ENCODE measurements at regions not wholly inside any gene's neighbourhood (a gene's known extent, or its start where the extent isn't known, plus 50 kb on each side); places are given as distances from the start of the nearest gene placed in this dataset.

- DNase-seq = no peak
- WGBS, 2 experiments (ENCODE audit: low coverage in 1 of 2, low lambda C conversion rate in 2 of 2, missing lambda C conversion rate in 2 of 2) = 70 to 74% methylated on average over 4 of the region's 4 CpGs
- H3K79me2 ChIP-seq (ENCODE audit: insufficient read depth) = no peaks in the 10 kb centered on the region
- H3K4me1 ChIP-seq (ENCODE audit: insufficient read depth) = no peaks in the 10 kb centered on the region
- H3K27ac ChIP-seq = no peak overlapping the region
- no peak overlapping the region for H3K4me2 ChIP-seq (ENCODE audit: unreplicated experiment)
- H3K9ac ChIP-seq = no peak overlapping the region
- no peaks in the 10 kb centered on the region for H4K20me1 ChIP-seq (ENCODE audit: insufficient read depth)
- no peaks in the 10 kb centered on the region for H3F3A ChIP-seq (ENCODE audit: insufficient read depth)
- H3K36me3 ChIP-seq (ENCODE audit: low read depth) = no peaks in the 10 kb centered on the region
- H2AFZ ChIP-seq = no peak overlapping the region
- in situ Hi-C loops (cut with MboI) = no loop called here
- TF ChIP-seq EZH2phosphoT487 (IDR thresholded peaks at IDR 0.05; ENCODE audit: insufficient read depth, low read depth) (no peak), EZH2 (IDR thresholded peaks at IDR 0.05; ENCODE audit: insufficient read depth, poor library complexity, severe bottlenecking) (no peak)
- H3K9me3 ChIP-seq (ENCODE audit: low read depth) = no peaks in the 10 kb centered on the region
- no peaks in the 10 kb centered on the region for H3K9me2 ChIP-seq (ENCODE audit: insufficient read depth)
- no peak overlapping the region for H3K4me3 ChIP-seq
- H3K27me3 ChIP-seq (replicated peaks; ENCODE audit: insufficient read depth) = no peaks in the 10 kb centered on the region
These were observed 220.8 kb upstream of the NRIP1 start for GRCh38 chr21:15285556-15285955.

GRCh38 chr21:15289246-15289645 is 224.4 kb upstream of the NRIP1 start:
- Histone ChIP-seq H3K9me3 (ENCODE audit: low read depth) (no peaks in the 10 kb centered on the region), H3F3A (ENCODE audit: insufficient read depth) (peaks cover 12% of the 10 kb centered on the region), H3K9ac (no peak overlapping the region), H3K27ac (no peak overlapping the region), H3K4me3 (no peak overlapping the region), H3K79me2 (ENCODE audit: insufficient read depth) (no peaks in the 10 kb centered on the region), H2AFZ (no peak overlapping the region), H3K4me2 (ENCODE audit: unreplicated experiment) (no peak overlapping the region), H3K9me2 (ENCODE audit: insufficient read depth) (peaks cover under 1% of the 10 kb centered on the region; the same call in 1 of the 2 replicates), H4K20me1 (ENCODE audit: insufficient read depth) (no peaks in the 10 kb centered on the region), H3K27me3 (replicated peaks; ENCODE audit: insufficient read depth) (no peaks in the 10 kb centered on the region), H3K36me3 (ENCODE audit: low read depth) (no peaks in the 10 kb centered on the region), H3K4me1 (ENCODE audit: insufficient read depth) (peaks cover 15% of the 10 kb centered on the region)
- TF ChIP-seq EZH2 (IDR thresholded peaks at IDR 0.05; ENCODE audit: insufficient read depth, poor library complexity, severe bottlenecking) (no peak), EZH2phosphoT487 (IDR thresholded peaks at IDR 0.05; ENCODE audit: insufficient read depth, low read depth) (no peak)
- no peak for DNase-seq
- in situ Hi-C loops (cut with MboI) = no loop called here
- WGBS, 2 experiments (ENCODE audit: low coverage in 1 of 2, low lambda C conversion rate in 2 of 2, missing lambda C conversion rate in 2 of 2) = 93 to 94% methylated on average over 13 of the region's 13 CpGs

- WGBS, 2 experiments (ENCODE audit: low coverage in 1 of 2, low lambda C conversion rate in 2 of 2, missing lambda C conversion rate in 2 of 2) = 55 to 56% methylated on average over 29 of the region's 31 CpGs
- Histone ChIP-seq H3K79me2 (ENCODE audit: insufficient read depth) (no peaks in the 10 kb centered on the region), H3K4me1 (ENCODE audit: insufficient read depth) (peaks cover 15% of the 10 kb centered on the region), H3K27ac (no peak overlapping the region), H3F3A (ENCODE audit: insufficient read depth) (peaks cover 12% of the 10 kb centered on the region), H3K4me2 (ENCODE audit: unreplicated experiment) (no peak overlapping the region), H3K36me3 (ENCODE audit: low read depth) (no peaks in the 10 kb centered on the region), H3K9me2 (ENCODE audit: insufficient read depth) (peaks cover 3% of the 10 kb centered on the region; the same call in 1 of the 2 replicates), H4K20me1 (ENCODE audit: insufficient read depth) (no peaks in the 10 kb centered on the region), H3K9me3 (ENCODE audit: low read depth) (no peaks in the 10 kb centered on the region), H2AFZ (0 out of 2 replicates have a peak overlapping the region, but pooled peaks have one; percentile 9), H3K4me3 (no peak overlapping the region), H3K27me3 (replicated peaks; ENCODE audit: insufficient read depth) (no peaks in the 10 kb centered on the region), H3K9ac (no peak overlapping the region)
- in situ Hi-C loops (cut with MboI) = no loop called here
- peak; percentile 8 for DNase-seq
- TF ChIP-seq EZH2phosphoT487 (IDR thresholded peaks at IDR 0.05; ENCODE audit: insufficient read depth, low read depth) (no peak), EZH2 (IDR thresholded peaks at IDR 0.05; ENCODE audit: insufficient read depth, poor library complexity, severe bottlenecking) (no peak)
These were observed 225.4 kb upstream of the NRIP1 start for GRCh38 chr21:15289896-15290841.

- no peak overlapping the region for H3K27ac ChIP-seq
- in situ Hi-C loops (cut with MboI) = no loop called here
- no peak overlapping the region for H2AFZ ChIP-seq
- H3K36me3 ChIP-seq (ENCODE audit: low read depth) = no peaks in the 10 kb centered on the region
- H3K9me2 ChIP-seq (ENCODE audit: insufficient read depth) = peaks cover 3% of the 10 kb centered on the region; the same call in 1 of the 2 replicates
- no peaks in the 10 kb centered on the region for H3K79me2 ChIP-seq (ENCODE audit: insufficient read depth)
- H3K4me1 ChIP-seq (ENCODE audit: insufficient read depth) = peaks cover 15% of the 10 kb centered on the region
- WGBS, 2 experiments (ENCODE audit: low coverage in 1 of 2, low lambda C conversion rate in 2 of 2, missing lambda C conversion rate in 2 of 2) = 90 to 93% methylated on average over 4 of the region's 4 CpGs
- no peak overlapping the region for H3K4me3 ChIP-seq
- no peak for DNase-seq
- no peaks in the 10 kb centered on the region for H3K27me3 ChIP-seq (replicated peaks; ENCODE audit: insufficient read depth)
- H3K9me3 ChIP-seq (ENCODE audit: low read depth) = no peaks in the 10 kb centered on the region
- peaks cover 12% of the 10 kb centered on the region for H3F3A ChIP-seq (ENCODE audit: insufficient read depth)
- no peak for TF ChIP-seq EZH2phosphoT487 (IDR thresholded peaks at IDR 0.05; ENCODE audit: insufficient read depth, low read depth)
- TF ChIP-seq EZH2 (IDR thresholded peaks at IDR 0.05; ENCODE audit: insufficient read depth, poor library complexity, severe bottlenecking) = no peak
- no peak overlapping the region for H3K9ac ChIP-seq
- no peak overlapping the region for H3K4me2 ChIP-seq (ENCODE audit: unreplicated experiment)
- no peaks in the 10 kb centered on the region for H4K20me1 ChIP-seq (ENCODE audit: insufficient read depth)
These were observed 226.9 kb upstream of the NRIP1 start for GRCh38 chr21:15291621-15292266.
